ENCODE measurements at regions not wholly inside any gene's neighbourhood (a gene's known extent, or its start where the extent isn't known, plus 50 kb on each side); places are given as distances from the start of the nearest gene placed in this dataset.
A peak's percentile ranks its signal among the peaks of the same experiment; 100 is the strongest.
"Not testable (repeated sequence)": the region's sequence is repeated elsewhere in the genome, so short reads cannot be mapped to it uniquely, and the experiment has no call there.

DNA sequence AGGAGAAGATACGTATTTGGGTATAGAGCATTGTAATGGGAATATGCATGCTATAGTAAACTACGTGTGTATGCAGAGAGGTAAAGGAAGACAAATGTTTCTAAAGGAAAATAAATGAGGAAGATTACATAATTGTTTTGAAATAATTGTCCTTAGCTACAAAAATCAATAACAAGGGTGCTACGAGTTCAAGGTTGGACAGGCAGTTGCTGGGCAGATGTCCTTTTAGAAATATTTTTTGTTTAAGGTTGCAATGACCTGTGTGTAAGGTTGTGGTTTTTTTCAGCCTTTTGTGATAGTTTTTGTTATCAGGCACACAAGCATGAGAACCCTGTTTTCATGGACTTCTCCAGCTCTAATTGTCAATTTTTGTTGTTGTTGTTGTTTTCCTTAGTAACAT lies 1304.1 kb upstream of the CHAC2 start:
- DNase-seq (ENCODE audit: low spot score): no peak

DNA sequence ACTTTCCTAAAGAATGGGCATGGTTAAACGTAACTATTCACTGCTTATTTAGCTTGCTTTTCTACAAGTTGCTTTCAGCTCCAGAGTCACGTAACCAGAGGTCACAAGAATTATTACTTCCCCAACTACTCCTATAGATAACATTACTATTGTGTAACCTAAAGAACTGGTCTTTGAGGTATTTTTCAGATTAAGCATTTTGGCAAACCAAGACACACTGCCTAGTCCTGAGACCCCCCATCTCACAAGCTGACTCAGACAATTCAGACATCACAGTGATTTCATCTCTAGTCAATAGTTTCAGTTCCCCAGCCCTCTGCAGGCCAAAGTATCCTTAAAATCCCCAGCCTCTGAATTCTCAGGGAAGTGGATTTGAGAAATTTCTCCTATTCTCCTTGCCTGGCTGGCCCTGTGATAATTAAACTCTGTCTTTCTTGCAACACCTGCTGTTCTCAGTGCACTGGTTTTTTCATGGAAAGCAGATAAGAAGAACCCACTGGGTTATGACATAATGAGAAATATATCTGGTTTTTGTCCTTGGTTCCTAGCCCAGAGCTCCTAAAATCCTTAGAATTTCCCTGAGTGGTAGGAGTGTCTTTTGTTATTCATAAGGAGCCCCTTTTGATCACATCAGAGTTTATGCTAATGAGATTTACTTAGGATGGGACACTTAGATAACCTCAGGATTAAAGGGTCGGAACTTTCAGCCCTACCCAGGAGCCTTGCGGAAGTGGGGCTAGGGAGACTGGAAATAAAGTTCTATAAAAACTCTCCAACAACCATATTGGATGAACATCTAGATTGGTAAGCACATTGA lies 1310.8 kb upstream of the CHAC2 start:
- DNase-seq (ENCODE audit: low spot score): no peak

DNA sequence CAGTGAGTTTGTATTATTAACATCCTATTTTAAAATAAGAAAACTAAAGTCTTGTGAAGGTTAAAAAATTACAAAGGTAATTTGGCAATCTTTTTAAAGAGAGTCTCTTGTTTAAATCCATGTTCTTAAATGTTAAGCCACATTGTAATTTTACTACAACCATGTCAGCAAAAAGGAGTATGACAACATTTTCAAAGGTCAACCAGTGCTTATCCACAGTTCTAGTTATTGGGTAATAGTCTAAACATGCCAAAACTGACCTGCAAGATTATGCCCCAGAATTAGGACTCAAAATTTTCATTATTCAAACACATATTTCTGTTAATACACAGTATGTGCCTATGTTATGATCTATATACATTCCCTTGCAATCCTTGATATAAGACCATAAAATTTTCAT lies 1312.6 kb upstream of the CHAC2 start:
- DNase-seq (ENCODE audit: low spot score): no peak

GRCh38 chr2:52452201-52452600 lies 1315.4 kb upstream of the CHAC2 start:
- DNase-seq (ENCODE audit: low spot score): no peak

- DNase-seq (ENCODE audit: low spot score): no peak
Observed at GRCh38 chr2:52445686-52446085, 1321.9 kb upstream of the CHAC2 start.

GRCh38 chr2:52431352-52431760 lies 1336.2 kb upstream of the CHAC2 start:
- DNase-seq (ENCODE audit: low spot score): no peak

DNA sequence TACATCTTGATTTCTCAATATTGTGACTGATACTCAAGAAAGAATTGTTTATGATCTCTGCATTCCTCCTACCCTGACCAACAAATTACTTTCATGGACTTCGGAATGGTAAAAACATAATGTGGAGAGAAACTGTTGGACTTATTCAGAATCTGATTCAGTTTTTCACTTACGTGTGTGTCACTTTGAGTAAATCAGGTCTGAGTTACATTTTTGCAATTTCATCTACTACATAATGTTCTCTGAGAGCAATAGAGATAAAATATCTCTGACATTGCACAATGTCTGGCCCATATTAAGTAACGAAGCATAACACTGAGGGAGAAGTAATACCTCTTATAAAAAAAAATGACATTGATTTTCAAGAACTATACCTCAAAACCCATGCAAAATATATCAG lies 1337.9 kb upstream of the CHAC2 start:
- no peak for DNase-seq (ENCODE audit: low spot score)

GRCh38 chr2:52429171-52429570 lies 1338.4 kb upstream of the CHAC2 start:
- DNase-seq (ENCODE audit: low spot score): no peak

DNA sequence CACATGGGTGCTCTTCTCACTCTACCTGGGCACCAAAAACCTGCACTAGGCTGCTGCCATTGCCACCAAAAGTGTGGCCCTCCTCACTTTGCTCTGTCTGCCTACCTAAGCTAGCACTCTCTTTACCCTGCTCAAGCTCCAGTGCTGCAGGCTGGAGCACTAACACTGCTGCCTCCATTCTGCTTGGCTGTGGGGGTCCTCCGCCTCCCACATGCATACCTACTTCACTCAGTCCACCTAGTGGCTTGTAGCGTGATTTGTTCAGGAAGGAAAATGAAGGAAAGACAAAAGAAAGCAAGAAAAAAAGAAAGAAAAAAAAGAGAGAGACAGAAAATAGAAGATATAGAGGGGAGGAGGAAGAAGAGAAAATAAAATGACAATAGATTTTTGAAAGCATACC lies 1339.4 kb upstream of the CHAC2 start:
- no peak for DNase-seq (ENCODE audit: low spot score)

- no peak for DNase-seq (ENCODE audit: low spot score)
Observed at GRCh38 chr2:52423655-52424054, 1343.9 kb upstream of the CHAC2 start.

GRCh38 chr2:52423111-52423510 lies 1344.5 kb upstream of the CHAC2 start:
- DNase-seq (ENCODE audit: low spot score): no peak

DNA sequence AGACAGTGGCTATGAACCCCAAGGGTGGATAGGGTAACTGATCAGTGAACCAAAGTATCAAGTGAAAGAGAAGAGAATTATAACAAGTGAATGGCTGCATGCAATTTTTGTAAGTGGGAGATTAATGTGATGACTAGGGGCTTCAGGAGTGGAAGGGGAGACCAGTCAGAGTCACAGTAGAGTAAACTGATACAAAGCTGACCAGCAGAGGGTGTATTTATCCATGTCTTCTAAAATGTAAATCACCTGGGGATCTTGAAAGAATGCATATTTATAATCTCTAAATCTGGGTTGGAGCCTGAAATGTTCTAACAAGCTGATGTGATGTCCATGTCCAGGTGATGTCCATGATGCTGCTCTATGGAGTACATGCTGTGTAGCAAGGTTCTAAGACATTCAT lies 1351.3 kb upstream of the CHAC2 start:
- peak; percentile 11 for DNase-seq (ENCODE audit: low spot score)

DNA sequence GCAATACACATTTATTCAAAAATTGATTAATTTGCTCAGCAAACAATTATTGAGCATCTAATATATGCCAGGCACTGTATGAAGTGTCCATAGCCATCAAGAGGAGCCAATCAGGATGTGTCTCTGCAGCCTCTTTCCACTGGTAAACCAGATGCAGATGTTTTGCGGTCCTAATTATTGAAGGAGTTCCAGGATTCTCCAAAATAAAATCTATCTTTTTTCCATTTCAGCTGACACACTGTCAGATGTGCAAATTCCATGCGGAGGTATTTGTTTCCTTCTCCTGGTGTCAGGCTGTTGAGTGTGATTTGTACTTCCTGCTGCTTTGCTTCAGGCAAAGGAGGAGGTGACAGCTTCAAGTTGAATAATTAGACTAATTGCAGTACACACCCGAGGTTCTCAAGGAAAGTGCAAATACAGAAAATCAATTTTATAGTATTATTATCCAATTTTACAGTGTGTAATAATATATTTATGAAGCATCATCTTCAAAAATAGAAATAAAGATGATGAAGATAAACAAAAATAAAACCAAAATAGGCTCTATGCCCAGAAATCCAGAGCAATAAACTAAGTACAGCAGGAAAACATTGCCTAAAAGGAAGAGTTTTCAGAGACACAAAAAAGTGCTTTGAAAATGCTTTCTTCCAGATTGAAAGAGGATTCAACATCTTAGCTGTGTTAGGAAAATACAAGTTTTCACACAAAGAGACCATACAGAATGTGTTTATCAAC lies 1352.9 kb upstream of the CHAC2 start:
- no peak for DNase-seq (ENCODE audit: low spot score)

DNA sequence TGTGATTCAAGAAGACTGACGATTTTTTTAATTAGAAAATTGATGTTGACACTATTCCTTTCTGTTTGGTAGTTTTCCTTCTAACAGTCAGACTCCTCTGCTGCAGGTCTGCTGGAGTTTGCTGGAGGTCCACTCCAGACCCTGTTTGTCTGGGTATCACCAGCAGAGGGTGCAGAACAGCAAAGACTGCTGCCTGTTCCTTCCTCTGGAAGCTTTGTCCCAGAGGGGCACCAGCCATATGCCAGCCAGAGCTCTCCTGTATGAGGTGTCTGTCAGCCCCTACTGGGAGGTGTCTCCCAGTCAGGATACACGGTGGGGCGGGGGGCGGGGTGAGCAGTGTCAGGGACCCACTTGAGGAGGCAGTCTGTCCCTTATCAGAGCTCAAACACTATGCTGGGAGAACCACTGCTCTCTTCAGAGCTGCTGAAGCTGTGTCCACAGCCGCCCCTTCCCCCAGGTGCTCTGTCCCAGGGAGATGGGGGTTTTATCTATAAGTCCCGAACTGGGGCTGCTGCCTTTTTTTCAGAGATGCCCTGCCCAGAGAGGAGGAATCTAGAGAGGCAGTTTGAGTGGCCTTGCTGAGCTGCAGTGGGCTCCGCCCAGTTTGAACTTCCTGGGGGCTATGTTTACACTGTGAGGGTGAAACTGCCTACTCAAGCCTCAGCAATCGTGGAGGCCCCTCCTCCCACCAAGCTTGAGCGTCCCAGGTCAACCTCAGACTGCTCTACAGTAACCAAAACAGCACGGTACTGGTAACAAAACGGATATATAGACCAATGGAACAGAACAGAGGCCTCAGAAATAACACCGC lies 1358.1 kb upstream of the CHAC2 start:
- DNase-seq (ENCODE audit: low spot score): not testable (repeated sequence)

- DNase-seq (ENCODE audit: low spot score): no peak
Observed at GRCh38 chr2:52405980-52406379, 1361.6 kb upstream of the CHAC2 start.

DNA sequence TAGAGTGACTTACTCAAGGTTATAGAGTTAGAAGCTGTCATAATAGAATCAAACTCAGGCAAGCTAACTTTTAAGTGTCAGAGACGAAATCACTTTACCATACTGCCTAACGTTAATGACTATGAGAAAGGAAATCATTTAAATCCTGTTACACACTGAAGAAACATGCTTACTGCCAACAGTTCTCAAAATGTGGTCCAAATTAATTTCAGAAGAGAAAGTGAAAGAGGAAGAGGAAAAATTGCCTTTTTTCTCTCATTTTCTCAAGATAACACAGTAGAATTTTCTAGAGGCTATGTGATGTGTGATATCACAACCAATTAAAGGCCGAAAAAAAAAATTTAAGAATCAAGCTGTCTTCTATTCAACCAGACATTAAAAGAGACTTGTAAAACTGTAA lies 1362.7 kb upstream of the CHAC2 start:
- DNase-seq (ENCODE audit: low spot score): no peak

GRCh38 chr2:52404046-52404445 lies 1363.6 kb upstream of the CHAC2 start:
- no peak for DNase-seq (ENCODE audit: low spot score)

GRCh38 chr2:52402128-52402527 lies 1365.5 kb upstream of the CHAC2 start:
- DNase-seq (ENCODE audit: low spot score): no peak

- no peak for DNase-seq (ENCODE audit: low spot score)
Observed at GRCh38 chr2:52396836-52397235, 1364.9 kb upstream of the NRXN1 start.

GRCh38 chr2:52395912-52396311 lies 1364.0 kb upstream of the NRXN1 start:
- no peak for DNase-seq (ENCODE audit: low spot score)

DNA sequence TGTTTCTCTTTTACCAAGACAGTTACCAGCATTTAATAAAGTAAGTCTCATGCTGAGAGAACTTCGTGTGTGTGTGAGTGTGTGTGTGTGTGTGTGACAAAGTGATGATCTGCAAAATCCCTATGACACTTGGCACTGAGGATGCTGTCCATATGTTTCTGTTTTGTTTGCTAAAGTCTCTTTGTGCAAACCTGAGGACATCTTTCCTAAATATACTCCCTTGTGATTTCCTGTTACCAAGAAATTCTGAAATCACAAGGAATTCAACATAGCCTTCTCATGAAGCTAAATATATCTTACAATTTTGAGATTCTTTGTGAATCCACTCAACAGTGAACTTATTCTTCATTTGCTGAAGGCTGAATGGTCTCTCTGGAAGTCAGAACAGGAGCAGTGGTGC lies 1359.7 kb upstream of the NRXN1 start:
- DNase-seq (ENCODE audit: low spot score): no peak

GRCh38 chr2:52390651-52391050 lies 1358.7 kb upstream of the NRXN1 start:
- no peak for DNase-seq (ENCODE audit: low spot score)

All from RKO (cell line).